Small intestine (tissue), 7 donors: ENCODE measurements at regions not wholly inside any gene's neighbourhood (a gene's known extent, or its start where the extent isn't known, plus 50 kb on each side); places are given as distances from the start of the nearest gene placed in this dataset.
A peak's percentile ranks its signal among the peaks of the same experiment; 100 is the strongest.

ENCODE experiments used
- DNase-seq, 2 donors: peaks; one replicate each; pipeline versions ENCODE4 v3.0.0 to v3.0.0-alpha.2; 2013
- FAIRE-seq: peaks from 2 replicates; lab custom pipeline; 2012; peaks lifted over from hg19 to GRCh38; lab: Jason Lieb, UNC
- H3K27ac ChIP-seq, 3 donors: one replicate each; pipeline ENCODE4 v1.5.1; 2013; ENCODE audit warnings: low read length in 2 of 3, mild to moderate bottlenecking in 2 of 3, control low read depth in 1 of 3, inconsistent platforms in 1 of 3, low read depth in 1 of 3, moderate library complexity in 1 of 3
- H3K27me3 ChIP-seq, 3 donors: one replicate each; pipeline ENCODE4 v1.6.1; 2013; ENCODE audit warnings: low read length in 3 of 3, inconsistent platforms in 1 of 3; ENCODE audit not compliant: control insufficient read depth in 3 of 3, insufficient read depth in 3 of 3
- H3K36me3 ChIP-seq, 3 donors: one replicate each; pipeline ENCODE4 v1.6.1; 2013; ENCODE audit warnings: low read length in 3 of 3, inconsistent platforms in 1 of 3, low read depth in 1 of 3, mild to moderate bottlenecking in 1 of 3, moderate library complexity in 1 of 3; ENCODE audit not compliant: control insufficient read depth in 3 of 3, insufficient read depth in 2 of 3
- H3K4me1 ChIP-seq, 3 donors: one replicate each; pipeline ENCODE4 v1.6.1; 2013; ENCODE audit warnings: low read length in 2 of 3, inconsistent platforms in 1 of 3, low read depth in 1 of 3, mild to moderate bottlenecking in 1 of 3, moderate library complexity in 1 of 3; ENCODE audit not compliant: control insufficient read depth in 3 of 3, insufficient read depth in 2 of 3
- H3K4me3 ChIP-seq, 3 donors: one replicate each; pipeline ENCODE4 v1.5.1; 2013; ENCODE audit warnings: low read length in 3 of 3, control low read depth in 1 of 3, inconsistent platforms in 1 of 3, low read depth in 1 of 3, mild to moderate bottlenecking in 1 of 3, moderate library complexity in 1 of 3
- H3K9me3 ChIP-seq, 2 donors: one replicate each; pipeline ENCODE4 v1.6.1; 2013; ENCODE audit warnings: low read depth in 1 of 2, low read length in 1 of 2; ENCODE audit not compliant: control insufficient read depth in 2 of 2, insufficient read depth in 1 of 2
- WGBS, 3 donors: extraction: QIAGEN DNeasy Blood & Tissue Kit; methylation state at CpG; one replicate each; pipeline ENCODE4 v1.1.7; 2013; 5-methylcytosine and 5-hydroxymethylcytosine counted together
- donor health status: healthy with polysubstance abuse.
- donor health status: control.
- donor health status: control.
- donor health status: Bipolar disorder and iron deficiency.
- donor health status: healthy.

- WGBS, 3 donors: 91 to 95% (median 94%) methylated on average over 2 of the region's 2 CpGs
- FAIRE-seq: no peak
- Histone ChIP-seq H3K9me3 (no peaks in the 10 kb centered on the region), H3K4me3 (no peak overlapping the region), H3K36me3 (no peaks in the 10 kb centered on the region), H3K27me3 (peaks cover 0 to 3% (median 0%) of the 10 kb centered on the region in 3 donors), H3K27ac (no peak overlapping the region), H3K4me1 (peaks cover 0 to under 1% (median 0%) of the 10 kb centered on the region in 3 donors)
- DNase-seq: no peak
These were observed 78.0 kb downstream of the MARCHF4 start for GRCh38 chr2:216294305-216294704.

GRCh38 chr2:216293883-216294282 is 78.4 kb downstream of the MARCHF4 start:
- WGBS, 3 donors: 82 to 95% (median 88%) methylated on average over 3 to 5 of the region's 5 CpGs
- Histone ChIP-seq H3K36me3 (no peaks in the 10 kb centered on the region), H3K9me3 (no peaks in the 10 kb centered on the region), H3K27ac (no peak overlapping the region), H3K4me3 (no peak overlapping the region), H3K4me1 (peaks cover 0 to 3% (median 0%) of the 10 kb centered on the region in 3 donors), H3K27me3 (no peaks in the 10 kb centered on the region)
- no peak for DNase-seq
- FAIRE-seq: no peak

DNA sequence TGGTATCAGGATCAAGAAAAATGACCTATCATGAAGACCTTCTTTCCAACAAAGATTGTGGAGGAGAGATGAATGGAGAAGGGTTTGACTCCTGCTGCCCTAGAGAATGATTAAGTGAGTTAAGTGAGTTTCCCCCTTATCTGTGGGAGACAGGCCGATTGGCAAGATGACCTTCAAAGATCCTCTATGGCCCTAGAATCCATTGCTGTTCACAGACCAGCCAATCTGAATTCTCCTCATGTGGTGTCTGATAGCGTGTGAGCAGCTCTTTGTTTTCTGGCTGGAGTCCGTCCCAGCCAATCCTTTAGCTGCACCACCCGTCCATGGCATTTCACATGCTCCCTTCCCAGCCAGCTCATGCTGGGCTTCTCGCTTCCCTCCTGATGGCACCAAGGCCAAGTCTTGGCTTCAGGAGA is 79.4 kb downstream of the MARCHF4 start:
- H3K4me1 ChIP-seq: peaks cover 0 to 7% (median 0%) of the 10 kb centered on the region in 3 donors
- DNase-seq (no peak), FAIRE-seq (no peak)
- no peak overlapping the region for H3K27ac ChIP-seq
- no peaks in the 10 kb centered on the region for H3K27me3 ChIP-seq
- H3K4me3 ChIP-seq: no peak overlapping the region
- WGBS, 3 donors: 53 to 76% (median 74%) methylated on average over 5 of the region's 5 CpGs
- H3K9me3 ChIP-seq: no peaks in the 10 kb centered on the region
- no peaks in the 10 kb centered on the region for H3K36me3 ChIP-seq

DNA sequence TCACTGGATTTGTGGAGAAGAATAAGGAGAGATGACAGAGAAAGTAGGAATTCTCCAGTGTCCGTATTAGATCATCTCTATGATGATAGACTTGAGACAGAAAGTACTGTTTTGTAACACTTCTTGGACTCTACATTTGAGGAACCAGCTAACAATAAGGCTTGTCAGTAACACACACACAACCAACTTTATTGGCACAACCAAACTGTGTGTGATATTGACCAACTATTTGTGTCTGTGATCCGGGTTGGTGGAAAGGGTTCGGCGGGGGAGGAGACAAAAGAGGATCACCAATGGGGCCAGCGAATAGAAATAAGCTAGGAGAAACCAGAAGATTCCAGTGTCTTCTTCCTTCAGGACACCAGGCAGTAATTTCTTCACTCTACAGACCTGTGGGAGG is 79.8 kb downstream of the MARCHF4 start:
- Histone ChIP-seq H3K36me3 (no peaks in the 10 kb centered on the region), H3K9me3 (no peaks in the 10 kb centered on the region), H3K27ac (no peak overlapping the region), H3K27me3 (no peaks in the 10 kb centered on the region), H3K4me1 (peaks cover 0 to 7% (median 0%) of the 10 kb centered on the region in 3 donors), H3K4me3 (no peak overlapping the region)
- 90 to 99% (median 94%) methylated on average over 5 of the region's 5 CpGs for WGBS, 3 donors
- FAIRE-seq (no peak), DNase-seq (no peak)

- DNase-seq (peak in 1 of 2 donors; percentile 44), FAIRE-seq (no peak)
- H3K36me3 ChIP-seq: no peaks in the 10 kb centered on the region
These were observed 82.8 kb downstream of the MARCHF4 start for GRCh38 chr2:216289470-216289869.

GRCh38 chr2:216287251-216287650 is 85.0 kb downstream of the MARCHF4 start:
- no peaks in the 10 kb centered on the region for H3K27me3 ChIP-seq
- DNase-seq (no peak), FAIRE-seq (no peak)
- no peaks in the 10 kb centered on the region for H3K9me3 ChIP-seq
- no peak overlapping the region for H3K27ac ChIP-seq
- peaks cover 0 to 10% (median 0%) of the 10 kb centered on the region in 3 donors for H3K4me1 ChIP-seq
- 35 to 44% (median 43%) methylated on average over 5 of the region's 5 CpGs for WGBS, 3 donors
- H3K4me3 ChIP-seq: no peak overlapping the region
- H3K36me3 ChIP-seq: no peaks in the 10 kb centered on the region

More at GRCh38 chr2:216289470-216289869, 82.8 kb downstream of the MARCHF4 start:
- peaks cover 0 to 10% (median 0%) of the 10 kb centered on the region in 3 donors for H3K4me1 ChIP-seq
- no peak overlapping the region for H3K4me3 ChIP-seq
- H3K27me3 ChIP-seq: no peaks in the 10 kb centered on the region
- WGBS, 3 donors: 8 to 18% (median 12%) methylated on average over 2 of the region's 2 CpGs
- H3K27ac ChIP-seq: no peak overlapping the region
- H3K9me3 ChIP-seq: no peaks in the 10 kb centered on the region

DNA sequence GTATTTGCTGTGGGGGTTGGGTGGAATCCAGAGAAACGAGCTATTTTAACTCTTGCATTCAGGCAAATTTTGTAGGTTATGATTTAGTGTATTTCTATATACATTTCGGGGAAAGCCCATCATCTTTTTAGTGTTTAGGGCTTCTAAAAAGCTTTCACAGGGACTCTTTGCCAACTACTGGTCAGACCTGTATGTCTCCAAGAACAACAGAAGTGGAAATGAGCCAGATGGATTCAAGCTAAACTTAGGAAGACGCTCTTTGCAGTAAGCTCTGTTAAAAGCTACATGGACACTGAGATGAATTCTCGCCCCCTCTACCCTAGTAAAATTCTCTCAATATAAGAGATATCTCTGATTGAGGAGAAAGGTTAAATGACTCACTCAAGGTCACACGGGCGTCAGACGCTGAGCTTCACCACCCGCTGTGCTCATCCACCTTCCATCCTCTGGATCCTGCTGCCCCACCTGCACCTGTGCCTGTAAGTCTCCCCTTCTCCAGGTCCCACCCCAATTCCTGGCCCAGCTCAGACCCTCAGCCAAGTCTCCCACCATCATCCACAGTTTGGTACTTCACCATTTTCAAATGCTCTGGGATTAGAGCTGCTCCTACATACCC is 85.6 kb downstream of the MARCHF4 start:
- Histone ChIP-seq H3K27ac (no peak overlapping the region), H3K9me3 (no peaks in the 10 kb centered on the region), H3K36me3 (no peaks in the 10 kb centered on the region), H3K27me3 (no peaks in the 10 kb centered on the region), H3K4me3 (no peak overlapping the region), H3K4me1 (peaks cover 0 to 10% (median 0%) of the 10 kb centered on the region in 3 donors)
- DNase-seq: no peak
- WGBS, 3 donors: 37 to 58% (median 51%) methylated on average over 8 of the region's 8 CpGs
- FAIRE-seq: no peak

- peaks cover 0 to 10% (median 0%) of the 10 kb centered on the region in 3 donors for H3K4me1 ChIP-seq
- DNase-seq: no peak
- no peaks in the 10 kb centered on the region for H3K27me3 ChIP-seq
- 60 to 75% (median 68%) methylated on average over 7 of the region's 7 CpGs for WGBS, 3 donors
- no peak for FAIRE-seq
- H3K4me3 ChIP-seq: no peak overlapping the region
- no peak overlapping the region for H3K27ac ChIP-seq
- H3K9me3 ChIP-seq: no peaks in the 10 kb centered on the region
- no peaks in the 10 kb centered on the region for H3K36me3 ChIP-seq
These were observed 86.6 kb downstream of the MARCHF4 start for GRCh38 chr2:216285701-216286100.

GRCh38 chr2:216284708-216285107 is 87.6 kb downstream of the MARCHF4 start:
- no peaks in the 10 kb centered on the region for H3K27me3 ChIP-seq
- no peak overlapping the region for H3K27ac ChIP-seq
- no peak for FAIRE-seq
- 86 to 89% (median 88%) methylated on average over 3 of the region's 3 CpGs for WGBS, 3 donors
- H3K4me3 ChIP-seq: no peak overlapping the region
- no peaks in the 10 kb centered on the region for H3K36me3 ChIP-seq
- no peak for DNase-seq
- no peaks in the 10 kb centered on the region for H3K9me3 ChIP-seq
- H3K4me1 ChIP-seq: peaks cover 0 to 10% (median 0%) of the 10 kb centered on the region in 3 donors
